Stimulated activated CD8-positive, alpha-beta memory T cell treated with anti-CD3 and anti-CD28 coated beads, Interleukin-12 subunit alpha, Interleukin-12 subunit beta, amount 100 ng/mL, for 24 hours (primary cell): ENCODE measurements at regions not wholly inside any gene's neighbourhood (a gene's known extent, or its start where the extent isn't known, plus 50 kb on each side); places are given as distances from the start of the nearest gene placed in this dataset.
"Not testable (repeated sequence)": the region's sequence is repeated elsewhere in the genome, so short reads cannot be mapped to it uniquely, and the experiment has no call there.

ENCODE experiments used
- DNase-seq: peaks from one replicate; pipeline ENCODE4 v3.0.0-alpha.2; 2020; ENCODE audit errors: extremely low read depth

GRCh38 chr15:77877869-77878577 is 199.5 kb downstream of the TBC1D2B start:
- no peak for DNase-seq

DNA sequence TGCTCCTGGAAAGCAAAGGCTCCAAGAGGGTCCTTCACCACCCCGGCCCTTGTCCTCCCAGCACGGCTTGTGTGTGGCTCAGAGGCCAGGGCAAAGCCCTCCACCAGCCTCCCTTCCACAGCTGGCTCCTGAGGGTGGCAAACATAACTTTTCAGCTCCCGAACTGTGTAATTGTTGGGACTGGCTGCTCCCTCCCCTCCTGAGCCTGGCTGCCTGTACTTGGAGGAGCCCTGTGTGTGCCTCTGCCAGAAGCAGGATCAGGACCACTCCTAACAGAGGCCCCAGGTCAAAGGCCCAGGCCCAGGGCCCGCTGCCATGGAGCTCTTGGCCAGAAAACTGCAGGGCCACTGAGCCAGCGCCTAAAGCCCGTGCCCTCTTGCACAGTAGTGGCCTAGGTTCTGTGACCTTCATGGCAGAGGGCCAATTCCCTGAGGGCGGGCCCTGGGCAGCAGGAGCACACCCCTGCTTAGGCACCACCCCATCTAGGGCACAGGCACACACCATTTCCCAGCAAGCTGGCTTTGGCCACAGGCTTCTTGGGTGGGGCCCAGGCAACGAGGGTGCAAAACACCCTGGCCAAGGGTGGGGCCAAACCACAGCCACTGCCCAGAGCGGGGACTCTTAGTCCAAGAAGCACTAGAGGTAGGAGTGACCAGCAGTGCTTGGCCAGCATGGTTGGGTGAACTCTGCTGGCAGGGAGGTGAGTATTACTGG is 201.2 kb downstream of the TBC1D2B start:
- DNase-seq: not testable (repeated sequence)

DNA sequence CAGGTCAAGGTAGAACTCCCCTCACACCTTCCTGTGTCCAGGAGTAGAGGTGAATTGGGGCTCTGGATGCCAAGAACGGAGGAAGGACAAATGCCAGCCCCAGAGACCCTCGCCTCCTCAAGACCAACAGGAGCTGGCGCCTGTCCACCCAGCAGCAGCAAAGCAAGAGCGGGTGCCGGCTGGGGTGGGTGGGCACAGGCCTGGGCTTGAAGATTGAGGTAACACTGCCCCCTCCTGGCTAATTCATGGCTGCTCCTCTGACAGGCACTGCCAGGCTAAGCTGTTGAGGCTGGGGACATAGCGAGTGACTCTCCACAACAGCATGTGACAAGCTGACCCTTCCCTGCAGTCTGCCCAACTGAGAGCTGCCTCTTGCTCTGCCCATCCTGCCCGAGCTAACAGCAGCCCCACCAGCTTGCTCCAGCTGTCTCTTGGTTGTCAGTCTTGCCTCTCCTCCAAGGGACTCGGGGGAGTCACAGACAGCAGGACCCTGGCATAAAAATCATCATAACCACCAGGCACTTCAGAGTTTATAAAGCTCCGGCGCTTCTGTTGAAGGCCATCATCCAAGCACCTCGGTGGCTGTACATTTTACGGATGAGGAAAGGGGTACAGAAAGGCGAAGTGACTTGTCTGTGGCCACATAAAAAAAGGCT is 202.3 kb downstream of the TBC1D2B start:
- not testable (repeated sequence) for DNase-seq

- no peak for DNase-seq
These were observed 203.4 kb downstream of the TBC1D2B start for GRCh38 chr15:77874063-77874462.

- DNase-seq: not testable (repeated sequence)
These were observed 204.7 kb downstream of the TBC1D2B start for GRCh38 chr15:77872521-77873425.

GRCh38 chr15:77871852-77872371 is 205.6 kb downstream of the TBC1D2B start:
- DNase-seq: no peak

- DNase-seq: no peak
These were observed 207.1 kb downstream of the TBC1D2B start for GRCh38 chr15:77870195-77871065.

GRCh38 chr15:77869021-77869895 is 208.3 kb downstream of the TBC1D2B start:
- no peak for DNase-seq

GRCh38 chr15:77868048-77868629 is 209.4 kb downstream of the TBC1D2B start:
- not testable (repeated sequence) for DNase-seq

DNA sequence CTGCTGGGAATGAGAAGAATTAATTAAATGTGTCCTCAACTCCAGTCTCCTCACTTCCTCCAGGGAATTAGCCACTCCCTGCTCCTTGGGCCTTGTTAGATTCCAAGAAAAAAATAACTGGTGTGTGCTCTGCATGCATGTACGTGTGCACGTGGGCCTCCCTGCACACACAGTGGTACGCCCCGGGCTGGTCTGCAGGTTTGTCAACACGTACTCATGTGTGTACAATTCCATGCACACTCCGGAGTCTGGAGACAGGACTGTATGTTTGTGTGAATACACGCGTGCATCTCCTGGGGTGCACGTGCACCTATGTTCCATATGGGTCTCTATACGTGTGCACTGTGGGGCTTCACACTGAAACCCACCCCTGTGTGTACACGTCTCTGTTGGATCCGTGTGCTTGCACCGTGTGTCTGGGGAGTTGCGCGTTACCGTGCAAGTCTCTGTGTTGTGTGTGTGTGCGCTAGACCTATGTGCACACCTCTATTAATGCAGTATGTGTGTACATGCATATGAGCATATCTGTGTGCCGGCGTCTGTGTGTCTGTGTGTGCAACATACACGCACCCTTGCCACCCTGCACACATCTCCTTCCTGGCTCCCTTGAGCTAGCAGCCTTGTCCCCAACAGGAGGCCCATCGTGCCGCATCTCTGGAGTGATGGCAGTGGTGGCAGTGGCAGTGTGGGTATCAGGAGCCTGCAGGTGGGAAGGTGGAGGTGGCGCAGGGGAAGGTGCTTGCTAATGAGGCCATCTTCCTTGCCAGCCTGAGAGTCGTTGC is 210.1 kb downstream of the TBC1D2B start:
- DNase-seq: no peak

DNA sequence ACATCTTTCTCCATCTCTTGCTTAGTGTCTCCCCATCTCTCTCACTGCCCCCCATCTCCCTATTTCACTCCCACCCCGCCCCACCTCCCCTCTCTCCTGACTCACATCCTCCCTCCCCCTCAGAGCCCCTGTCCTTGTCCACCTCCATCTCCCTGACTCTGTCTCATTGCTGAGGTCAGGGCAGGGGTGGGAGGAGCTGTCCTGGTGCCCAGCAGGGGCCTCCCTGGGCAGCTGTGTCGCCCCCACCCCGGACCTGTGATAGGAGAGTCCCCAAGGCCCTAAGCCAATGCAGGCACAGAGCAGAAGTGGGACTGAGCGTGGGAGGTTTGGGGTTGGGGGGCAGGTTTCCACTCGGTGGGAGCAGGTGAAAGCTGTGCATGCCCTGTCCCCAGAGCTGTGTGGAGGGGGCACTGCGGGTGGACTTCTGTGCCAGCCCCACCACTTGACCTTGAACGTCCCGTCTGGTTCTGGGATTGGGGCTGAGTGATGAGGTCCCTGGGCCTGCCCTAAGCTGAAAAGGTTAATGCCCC is 210.8 kb downstream of the TBC1D2B start:
- no peak for DNase-seq

DNA sequence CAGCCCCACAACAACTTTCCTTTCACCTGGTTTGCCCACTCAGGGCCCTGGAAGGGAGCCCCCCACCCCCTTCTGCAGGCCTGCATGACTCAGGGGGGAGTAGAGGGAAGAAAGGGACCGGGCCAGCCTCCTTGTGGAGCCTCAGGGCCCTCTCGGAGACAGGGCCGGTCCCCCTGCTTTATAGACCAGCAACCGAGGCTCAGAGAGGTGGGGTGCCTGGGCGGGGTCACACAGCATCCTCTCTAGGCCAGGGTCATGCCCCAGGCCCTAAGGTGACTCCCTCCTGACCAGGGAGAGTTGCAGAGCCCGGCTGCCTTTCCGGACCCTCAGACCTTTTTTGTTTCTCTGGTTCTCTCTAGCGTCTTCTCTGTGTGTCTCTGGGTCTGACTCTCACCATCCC is 211.3 kb downstream of the TBC1D2B start:
- DNase-seq: no peak

GRCh38 chr15:77865701-77866100 is 211.8 kb downstream of the TBC1D2B start:
- no peak for DNase-seq

DNA sequence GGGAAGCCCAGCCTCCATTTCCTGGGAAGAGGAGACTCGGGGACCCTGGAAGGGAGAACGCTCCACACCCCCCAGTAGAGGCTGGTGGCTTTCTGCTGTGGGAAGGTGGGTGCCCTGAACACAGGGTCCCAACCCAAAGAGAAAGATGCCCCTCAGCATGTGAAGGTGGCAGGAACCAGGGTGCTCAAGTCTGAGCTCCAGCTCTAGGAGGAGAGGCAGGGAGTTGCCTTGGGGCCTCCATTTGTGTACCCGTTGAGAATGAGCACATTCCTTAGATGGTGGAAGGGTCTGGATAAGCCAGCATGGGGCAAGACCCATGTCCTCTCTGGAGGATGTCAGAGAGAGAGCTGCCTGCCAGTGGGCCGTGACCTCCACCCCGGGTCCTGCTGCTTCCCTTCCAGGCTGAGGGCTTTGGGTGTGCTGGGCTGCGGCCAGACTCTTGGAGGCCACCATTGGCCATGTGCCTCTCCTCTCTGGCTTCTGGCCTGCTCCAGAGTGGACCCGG is 212.4 kb downstream of the TBC1D2B start:
- DNase-seq: no peak

DNA sequence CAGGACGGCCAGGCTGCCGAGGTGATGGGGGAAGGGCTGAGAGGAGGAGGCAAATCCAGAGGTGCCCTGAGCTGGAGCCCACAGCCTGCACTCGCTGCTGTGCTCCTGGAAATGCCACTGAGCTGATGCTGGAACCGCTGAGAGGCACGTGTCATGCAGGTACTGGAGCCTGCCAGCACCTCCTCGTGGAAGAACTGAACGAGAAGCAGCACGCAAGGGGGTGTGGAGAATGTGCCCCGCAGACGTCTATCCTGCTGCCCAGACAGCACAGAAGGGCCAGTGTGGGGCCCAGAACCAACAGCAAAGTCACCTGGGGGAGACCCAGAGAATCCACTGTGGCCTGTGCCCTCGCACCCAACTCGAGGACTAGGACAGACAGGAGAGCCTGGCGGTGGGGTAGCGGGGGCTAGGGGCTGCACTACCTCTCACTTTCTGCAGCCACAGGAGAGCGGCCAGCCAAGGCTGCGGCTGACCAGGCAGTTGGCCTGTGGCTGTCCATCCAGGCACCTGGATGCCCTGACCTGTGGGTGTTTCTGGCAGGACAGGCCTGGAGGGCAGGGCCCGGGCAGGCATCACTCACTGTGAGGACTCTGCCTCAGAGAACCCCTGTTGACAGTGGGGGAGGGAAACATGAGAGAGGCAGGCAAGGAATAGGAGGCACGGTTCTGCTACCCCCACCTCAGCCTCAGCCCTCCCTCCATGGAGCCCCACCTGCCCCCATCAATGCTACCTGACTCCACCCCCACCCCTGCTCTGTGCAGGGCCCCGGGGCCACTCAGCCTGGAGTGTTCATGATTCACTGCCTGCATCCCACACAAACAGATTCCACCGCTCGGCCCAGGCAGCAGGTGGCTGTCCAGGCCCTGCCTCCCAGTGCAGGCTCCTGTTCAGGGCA is 213.1 kb downstream of the TBC1D2B start:
- DNase-seq: no peak

- no peak for DNase-seq
These were observed 213.9 kb downstream of the TBC1D2B start for GRCh38 chr15:77863491-77864105.
